HL-60/S4 (cell line): ENCODE measurements at regions not wholly inside any gene's neighbourhood (a gene's known extent, or its start where the extent isn't known, plus 50 kb on each side); places are given as distances from the start of the nearest gene placed in this dataset.

Experiments used
- in situ Hi-C: fragments of 300-500 bp; cut with MboI; formaldehyde crosslinking; loops from 2 replicates; pipeline ENCODE4 v1.14.3; 2022; ENCODE audit warnings: low sequenced_read_pairs

DNA sequence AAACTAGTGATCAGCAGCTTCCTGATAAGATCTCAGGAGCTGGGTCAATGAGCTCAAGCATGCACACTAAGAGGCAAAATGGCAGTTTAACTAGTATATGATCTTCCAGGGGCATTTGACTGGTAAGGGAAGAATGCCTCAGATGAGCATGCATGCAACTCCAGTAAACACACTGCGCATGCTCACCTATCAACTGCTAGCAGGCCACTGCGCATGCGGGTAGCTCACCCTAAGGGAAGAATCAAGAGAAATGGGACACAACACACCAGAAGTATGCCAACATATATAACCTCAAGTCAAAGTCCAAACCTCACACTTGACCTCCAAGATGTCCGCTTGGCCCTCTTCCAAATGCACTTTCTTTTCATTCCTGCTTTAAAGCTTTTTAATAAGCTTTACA is 1004.0 kb downstream of the ADGRL3 start:
- in situ Hi-C loops = no loop called here

DNA sequence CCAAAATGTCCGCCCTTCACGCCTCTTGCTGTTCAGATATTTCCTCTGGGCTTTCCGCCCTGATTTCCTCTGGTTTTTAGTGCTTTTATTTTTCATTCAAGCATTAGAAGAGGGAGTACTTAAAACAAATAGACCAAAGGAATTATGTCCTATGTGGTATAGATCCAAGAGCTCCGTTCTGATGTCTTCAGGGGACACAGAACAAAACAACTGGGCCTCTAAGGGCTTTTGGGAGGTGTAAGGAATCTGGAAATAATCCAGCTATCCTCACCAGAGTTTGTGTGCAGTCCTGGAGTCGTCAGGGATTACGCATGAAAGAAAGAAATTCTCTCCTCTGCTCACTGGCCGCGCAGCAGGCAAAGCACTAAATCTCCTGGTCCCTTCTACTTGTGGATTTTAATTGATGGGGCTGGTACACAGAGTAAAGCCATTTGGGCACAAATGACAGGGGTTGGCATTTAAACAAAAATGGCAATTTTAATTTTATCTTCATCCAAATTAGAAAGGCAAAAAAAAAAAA is 999.2 kb downstream of the ADGRL3 start:
- in situ Hi-C loops = no loop called here

DNA sequence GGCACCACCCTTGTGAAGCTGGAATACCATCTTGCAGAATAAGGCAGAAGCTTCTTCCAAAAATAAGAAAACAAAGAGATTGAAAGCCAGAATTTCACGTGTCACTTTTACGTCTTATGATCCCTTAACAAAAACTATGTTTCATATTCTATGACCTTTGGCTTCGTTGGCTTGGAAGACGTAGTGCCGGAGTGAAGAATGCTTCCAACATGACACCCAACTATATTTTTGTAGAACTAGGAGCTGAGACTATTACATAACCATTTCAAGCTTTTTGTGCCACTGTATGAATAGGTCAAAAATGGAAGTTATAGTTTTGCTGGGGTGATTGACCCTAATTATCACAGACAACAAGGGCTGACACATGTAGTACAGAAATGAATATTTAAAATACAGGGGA is 996.2 kb downstream of the ADGRL3 start:
- in situ Hi-C loops = no loop called here

DNA sequence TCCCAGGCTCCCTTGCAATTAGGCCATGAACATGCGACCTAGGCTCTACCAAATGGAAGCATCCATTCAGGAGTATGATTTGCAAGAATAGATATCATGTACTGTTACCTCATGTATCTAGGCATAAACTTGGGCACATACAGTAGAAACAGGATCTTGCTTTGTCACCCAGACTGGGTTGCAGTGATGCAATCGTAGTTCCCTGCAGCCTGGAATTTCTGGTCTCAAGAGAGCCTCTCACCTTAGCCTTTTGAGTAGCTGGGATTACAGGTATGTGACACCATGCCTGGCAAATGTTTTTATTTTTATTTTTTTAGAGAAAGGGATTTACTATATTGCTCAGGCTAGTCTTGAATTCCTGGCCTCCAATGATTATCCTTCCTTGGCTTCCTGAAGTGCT is 994.2 kb downstream of the ADGRL3 start:
- in situ Hi-C loops = no loop called here

DNA sequence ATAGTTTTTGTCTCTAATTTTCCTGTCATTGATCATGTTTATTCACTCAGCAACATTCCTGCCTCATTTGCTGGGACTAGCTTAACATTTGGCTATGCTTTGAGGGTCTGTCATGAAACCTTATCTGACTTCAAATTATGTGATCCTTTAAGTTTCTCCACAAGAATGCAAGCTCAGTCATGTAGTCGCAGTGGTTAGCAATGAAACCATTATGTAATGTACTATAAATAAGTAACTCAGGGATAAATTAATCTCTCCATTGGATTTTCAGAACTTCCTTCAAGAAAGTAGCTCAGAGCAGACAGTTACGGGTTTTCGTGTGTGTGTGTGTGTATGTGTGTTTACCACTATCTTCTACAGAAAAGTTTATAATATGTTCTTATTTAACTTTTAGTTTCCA is 993.6 kb downstream of the ADGRL3 start:
- in situ Hi-C loops = no loop called here

DNA sequence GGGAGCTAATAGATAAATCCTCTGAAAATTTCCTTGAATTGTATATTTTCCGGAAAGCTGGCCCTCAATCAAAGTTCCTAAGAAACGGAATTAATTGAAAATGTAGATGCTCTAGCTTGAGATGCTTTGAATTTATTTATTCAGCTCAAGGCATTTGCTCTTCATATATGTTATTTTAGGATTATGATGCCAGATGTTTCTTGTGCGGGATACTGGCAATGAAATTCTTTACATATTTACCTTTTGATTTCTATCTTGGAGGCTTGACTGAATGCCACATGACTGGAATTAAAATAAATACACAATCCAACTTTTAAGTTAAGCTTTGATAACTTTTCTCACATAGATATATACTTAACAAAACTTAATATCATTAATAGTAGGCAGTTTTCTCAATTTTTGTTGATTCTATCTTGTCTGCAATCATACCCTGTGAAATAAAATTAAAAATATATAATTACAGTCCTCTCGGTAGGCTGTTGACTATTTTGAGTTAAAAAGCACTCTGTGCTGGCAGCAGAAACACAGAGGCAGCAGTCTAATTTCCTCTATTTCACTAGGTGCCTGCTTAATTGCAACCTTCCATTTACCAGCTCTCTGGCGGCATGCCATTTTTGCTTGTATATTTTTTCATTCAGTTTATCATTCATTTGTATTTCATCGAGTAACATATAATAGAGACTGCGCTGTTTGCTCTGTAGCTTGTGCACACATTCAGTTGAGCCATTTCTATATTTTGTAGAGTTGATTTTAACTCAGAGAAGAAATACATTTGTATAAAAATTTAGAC is 991.5 kb downstream of the ADGRL3 start:
- in situ Hi-C loops = no loop called here

DNA sequence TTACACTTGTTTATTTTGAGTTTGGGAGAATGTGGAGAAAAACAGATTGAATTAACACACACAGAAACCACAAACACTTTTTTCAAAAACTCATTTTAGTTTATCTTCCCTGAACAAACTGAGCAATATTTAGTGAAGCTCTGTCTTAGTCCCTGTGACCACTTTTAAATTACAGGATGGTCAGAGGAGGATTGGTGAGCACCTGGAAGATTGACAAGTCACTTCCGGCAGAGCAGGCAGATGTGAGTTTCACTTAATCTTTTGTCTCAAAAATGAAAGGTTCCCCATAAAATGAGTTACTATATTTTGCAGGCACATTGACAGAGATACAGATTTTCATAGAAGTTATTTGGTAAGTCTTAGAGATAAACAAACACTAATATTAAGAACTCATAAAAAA is 970.1 kb downstream of the ADGRL3 start:
- in situ Hi-C loops = no loop called here

DNA sequence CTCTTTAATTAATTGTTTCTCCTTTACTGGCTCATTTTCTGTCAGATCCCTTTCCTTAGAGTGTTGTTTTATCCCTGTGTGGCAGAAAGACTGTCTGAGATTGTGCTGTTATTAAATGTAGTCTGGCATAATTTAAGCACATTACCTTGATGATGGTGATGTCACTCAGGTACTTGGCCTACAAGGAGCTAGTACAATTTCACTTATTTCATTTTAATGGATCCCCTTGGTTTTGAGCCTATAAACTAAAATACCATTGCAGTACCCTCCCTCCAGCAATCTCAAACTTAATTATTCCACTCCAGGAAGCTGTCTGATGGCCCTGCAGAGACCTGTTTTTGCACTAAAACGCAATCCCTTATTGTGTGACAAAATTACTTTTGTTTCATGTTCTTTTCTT is 968.6 kb downstream of the ADGRL3 start:
- in situ Hi-C loops = no loop called here

DNA sequence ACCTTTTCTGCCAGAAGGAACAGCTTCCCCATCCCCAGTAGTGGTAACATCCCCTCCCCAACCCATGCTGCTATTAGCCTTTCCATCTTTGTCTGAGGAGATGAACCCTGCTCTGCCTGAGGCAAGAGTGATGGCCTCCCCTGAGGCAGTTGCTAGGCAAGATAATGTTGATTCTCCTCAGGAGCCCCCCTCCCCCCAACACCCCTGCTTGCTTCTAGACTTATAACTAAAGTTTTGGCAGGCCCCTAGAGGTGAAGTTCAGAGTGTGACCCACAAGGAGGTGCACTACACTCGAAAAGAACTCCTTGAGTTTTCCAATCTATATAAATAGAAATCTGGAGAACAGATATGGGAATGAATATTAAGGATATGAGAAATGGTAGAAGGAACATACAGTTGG is 962.5 kb downstream of the ADGRL3 start:
- in situ Hi-C loops = no loop called here

DNA sequence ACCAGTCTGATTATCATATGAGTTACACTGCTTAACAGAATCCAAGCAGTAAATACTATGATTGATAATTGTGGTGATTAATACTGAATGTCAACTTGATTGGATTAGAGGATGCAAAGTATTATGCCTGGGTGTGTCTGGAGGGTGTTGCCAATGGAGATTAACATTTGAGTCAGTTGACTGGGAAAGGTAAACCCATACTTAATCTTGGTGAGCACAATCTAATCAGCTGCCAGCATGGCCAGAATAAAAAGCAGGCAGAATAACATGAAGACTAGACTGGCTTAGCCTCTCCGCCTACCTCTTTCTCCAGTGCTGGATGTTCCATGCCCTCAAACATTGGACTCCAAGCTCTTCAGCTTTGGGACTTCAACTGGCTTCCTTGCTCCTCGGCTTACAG is 961.3 kb downstream of the ADGRL3 start:
- in situ Hi-C loops = no loop called here

DNA sequence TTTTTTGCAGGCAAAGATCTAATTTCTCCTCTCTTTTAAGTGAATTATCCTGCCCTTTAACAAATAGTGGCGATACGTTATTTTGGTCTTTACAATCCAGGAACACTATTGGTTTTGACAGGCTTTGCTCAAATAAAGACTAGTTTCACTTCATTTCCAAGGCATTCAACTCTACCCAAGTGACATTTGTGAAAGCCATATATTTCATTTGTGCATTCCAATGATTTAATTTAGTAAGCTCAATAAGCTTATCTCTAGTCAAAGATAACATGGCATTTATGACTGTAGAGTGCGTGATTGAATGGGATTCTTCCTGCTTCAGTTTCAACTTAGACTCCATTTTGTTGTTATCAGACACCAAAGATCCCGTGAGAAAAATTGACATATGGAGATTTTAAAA is 959.8 kb downstream of the ADGRL3 start:
- in situ Hi-C loops = no loop called here

DNA sequence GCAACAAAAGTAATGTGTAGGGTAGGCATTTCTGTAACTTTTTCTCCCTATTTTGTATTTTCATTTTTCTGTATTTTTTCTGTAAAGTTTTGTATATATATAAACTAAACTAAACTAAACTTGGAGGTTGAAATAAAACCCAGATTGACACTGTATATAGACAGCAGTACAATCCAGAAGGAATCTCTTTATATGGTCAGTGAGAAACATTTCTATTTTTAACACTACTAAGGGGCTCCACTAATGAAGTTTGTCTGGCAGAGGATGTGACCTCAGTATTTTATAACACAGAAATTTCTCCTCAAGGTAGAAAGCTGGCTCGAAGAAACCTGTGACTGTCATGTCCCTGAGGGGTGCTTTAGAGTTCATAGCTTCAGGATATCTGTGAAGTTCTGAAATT is 959.2 kb downstream of the ADGRL3 start:
- in situ Hi-C loops = no loop called here

DNA sequence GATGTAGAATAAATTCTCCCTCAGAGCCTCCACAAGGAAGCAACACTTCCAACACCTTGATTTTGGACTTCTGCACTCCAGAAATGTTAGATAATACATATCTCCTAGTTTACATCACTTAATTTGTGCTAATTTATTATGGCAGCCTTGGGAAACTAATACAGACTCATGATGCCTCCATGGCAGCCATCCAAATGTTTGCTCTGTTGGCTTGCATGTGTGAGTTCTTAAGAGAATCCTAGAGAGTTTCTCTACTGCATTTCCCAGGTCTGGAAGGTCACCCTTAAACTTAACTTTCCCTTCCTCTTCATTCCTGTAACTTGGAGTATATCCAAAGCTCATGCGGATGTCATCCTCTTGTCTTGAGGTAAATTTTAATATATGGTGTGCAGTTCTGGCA is 956.1 kb downstream of the ADGRL3 start:
- in situ Hi-C loops = no loop called here

DNA sequence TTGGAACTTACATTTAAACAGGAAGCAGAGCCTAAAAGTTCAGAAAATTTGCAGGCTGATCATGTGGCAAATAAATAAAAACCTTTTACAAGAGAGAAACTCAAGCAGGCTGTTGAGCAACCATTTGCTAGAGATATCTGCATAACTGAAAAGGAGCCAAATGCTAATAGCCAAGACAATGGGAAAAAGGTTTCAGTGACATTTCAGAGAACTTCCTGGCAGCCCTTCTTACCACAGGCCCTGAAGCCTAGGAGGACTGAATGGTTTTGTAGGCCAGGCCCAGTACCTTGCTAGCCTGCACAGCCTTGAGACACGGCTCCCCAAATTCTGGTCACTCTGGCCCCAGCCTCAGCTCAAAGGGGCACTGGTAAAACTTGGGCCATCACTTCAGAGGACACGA is 945.1 kb downstream of the ADGRL3 start:
- in situ Hi-C loops = no loop called here

DNA sequence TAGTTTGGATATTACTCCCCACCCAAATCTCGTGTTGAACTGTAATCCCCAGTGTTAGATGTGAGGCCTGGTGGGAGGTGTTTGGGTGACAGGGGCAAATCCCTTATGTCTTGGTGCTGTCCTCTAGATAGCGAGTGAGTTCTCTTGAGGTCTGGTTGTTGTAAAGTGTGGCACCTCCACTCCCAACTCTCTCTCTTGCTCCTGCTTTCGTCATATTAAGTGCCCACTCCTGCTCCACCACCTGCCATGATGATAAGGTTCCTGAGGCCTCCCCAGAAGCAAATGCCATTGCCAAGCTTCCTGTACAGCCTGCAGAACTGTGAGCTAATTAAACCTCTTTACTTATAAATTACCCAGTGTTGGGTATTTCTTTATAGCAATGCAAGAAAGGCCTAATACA is 944.3 kb downstream of the ADGRL3 start:
- in situ Hi-C loops = no loop called here

DNA sequence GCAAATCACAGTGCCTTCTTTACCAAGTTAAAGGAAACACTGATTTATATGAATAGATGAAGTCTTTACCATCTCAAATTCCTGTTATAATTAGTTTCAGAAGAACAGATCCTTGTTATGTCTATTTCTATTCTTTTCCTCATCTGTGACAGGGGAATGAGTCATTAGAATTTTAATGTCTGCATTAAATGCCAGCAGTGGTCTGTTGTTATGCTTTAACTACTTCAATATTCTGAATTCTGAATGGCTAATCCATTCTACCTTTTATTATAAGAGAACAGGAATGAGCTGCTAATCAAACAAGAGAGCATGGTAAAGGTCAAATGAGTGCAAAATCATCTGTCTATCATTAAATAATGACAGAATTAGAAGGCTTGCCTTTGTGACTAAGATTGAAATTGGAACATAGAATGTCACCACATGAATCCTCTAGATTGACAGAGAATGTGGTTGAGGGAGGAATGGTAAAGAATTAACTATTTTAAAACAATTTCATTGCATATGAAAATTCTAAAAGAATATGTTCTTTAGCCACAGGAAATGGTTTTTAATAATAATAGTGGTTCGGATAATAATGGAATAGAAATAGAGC is 935.5 kb downstream of the ADGRL3 start:
- in situ Hi-C loops = no loop called here

DNA sequence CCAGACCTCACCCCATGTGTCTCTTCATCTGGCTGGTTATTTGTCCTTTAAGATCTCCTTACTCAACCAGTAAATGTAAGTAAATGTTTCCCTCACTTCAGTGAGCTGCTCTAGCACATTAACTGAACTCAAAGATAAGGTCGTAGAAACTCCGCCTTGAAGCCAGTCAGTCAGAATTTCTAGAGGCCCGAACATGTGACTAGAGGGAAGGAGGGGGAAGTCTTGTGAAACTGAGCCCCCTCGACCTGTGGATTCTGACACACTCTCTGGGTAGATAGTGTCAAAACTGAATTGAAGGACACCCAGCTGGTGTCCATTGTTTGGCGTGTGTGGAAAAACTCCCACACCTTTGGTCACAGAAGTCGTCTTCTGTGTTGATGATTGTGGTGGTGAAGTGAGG is 933.9 kb downstream of the ADGRL3 start:
- in situ Hi-C loops = no loop called here

DNA sequence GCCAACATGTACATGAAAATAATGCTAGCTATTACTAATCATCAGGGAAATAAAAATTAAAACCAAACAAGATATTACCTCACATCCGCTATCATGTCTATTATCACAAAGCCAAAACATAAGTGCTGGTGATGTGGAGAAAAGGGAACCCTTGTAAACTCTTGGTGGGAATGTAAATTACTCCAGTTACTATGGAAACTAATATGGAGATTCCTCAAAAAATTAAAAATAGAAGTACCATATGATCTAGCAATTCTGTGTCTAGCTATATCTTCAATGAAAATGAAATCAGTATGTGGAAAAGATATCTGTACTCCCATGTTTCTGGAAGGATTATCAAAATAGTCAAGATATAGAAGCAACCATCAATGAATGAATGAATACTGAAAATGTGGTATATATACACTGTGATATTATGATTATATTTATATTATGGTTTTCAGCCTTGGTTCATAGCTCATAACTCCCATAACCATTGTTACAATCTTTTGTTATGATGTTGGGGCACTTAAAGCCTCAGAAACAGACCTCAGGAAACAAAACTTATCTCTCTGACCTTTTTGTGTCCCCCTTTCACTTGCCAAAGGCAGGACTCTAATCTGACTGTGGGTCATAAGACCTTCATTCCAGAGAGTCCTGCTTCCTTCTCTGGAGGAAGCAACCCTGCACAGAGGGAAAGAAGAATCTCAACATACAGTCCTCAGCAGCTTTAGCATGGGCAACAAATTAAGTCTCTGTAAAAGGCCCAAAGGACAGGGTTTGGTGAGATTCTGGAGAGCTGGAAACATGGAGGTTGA is 933.2 kb downstream of the ADGRL3 start:
- in situ Hi-C loops = no loop called here

DNA sequence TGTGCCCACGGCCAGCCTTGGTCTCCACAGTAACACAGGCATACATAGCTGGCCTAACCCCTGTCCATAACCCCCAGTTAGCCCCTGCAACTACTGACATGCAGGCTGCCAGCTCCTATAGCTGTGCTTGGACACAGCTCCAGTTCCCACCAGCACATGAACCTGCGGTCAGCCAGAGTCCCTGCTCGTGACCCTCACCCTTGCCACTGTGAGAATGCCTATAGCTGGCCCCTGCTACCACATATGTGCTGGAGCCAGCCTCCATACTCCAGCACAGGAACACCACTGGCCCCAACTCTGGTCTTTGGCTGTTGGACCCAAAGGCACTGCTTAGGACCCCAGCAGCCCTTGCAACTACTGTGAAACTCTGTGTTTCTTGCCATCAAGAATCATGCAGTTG is 930.9 kb downstream of the ADGRL3 start:
- in situ Hi-C loops = no loop called here

DNA sequence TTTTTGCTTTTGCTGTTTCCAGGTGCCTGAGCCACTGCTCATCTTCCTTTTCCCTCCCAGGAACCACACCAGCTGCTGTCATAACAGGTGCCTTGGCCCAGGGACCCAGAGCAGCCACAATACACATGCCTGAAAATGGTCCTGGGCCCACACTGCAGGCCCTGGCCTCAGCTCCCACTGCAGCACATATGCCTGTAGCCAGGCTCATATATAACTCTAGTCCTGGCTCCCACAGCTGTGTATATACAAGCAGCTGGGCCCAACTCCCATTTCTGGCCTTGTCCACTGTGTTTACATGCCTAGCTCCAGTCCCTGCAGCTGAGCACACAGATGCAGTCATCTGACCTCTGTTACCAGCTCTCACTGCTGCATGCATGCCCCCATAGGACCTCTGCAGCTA is 930.5 kb downstream of the ADGRL3 start:
- in situ Hi-C loops = no loop called here

DNA sequence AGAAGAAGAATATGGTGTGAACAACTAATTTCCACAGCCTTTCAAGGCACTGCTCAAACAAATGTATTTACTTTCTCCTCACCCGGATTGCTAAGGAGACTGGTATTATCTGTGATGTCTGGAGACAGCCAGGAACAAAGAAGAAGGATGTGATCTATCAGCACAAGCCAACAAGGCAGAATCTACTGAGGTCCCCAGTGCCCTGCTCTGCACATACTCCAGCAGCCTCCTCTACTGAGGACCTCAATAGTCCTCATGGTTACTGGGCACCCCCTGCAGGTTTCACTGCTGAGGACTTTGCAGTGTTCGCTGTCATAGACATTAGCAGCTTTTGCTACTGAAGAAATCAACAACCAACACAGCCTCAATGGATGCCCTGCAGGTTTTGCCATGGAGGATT is 930.1 kb downstream of the ADGRL3 start:
- in situ Hi-C loops = no loop called here
